Loucy (cell line): ENCODE measurements at regions not wholly inside any gene's neighbourhood (a gene's known extent, or its start where the extent isn't known, plus 50 kb on each side); places are given as distances from the start of the nearest gene placed in this dataset.

ENCODE experiments used
- H2AFZ ChIP-seq: fragments of 200-600 bp; sonication (generic); 2 replicates; pipeline ENCODE4 v1.6.0; 2016; ENCODE audit warnings: antibody characterized with exemption, mild to moderate bottlenecking, low read length, moderate library complexity
- H3F3A ChIP-seq: fragments of 200-600 bp; 2 replicates; pipeline ENCODE4 v1.6.0; 2016; ENCODE audit warnings: antibody characterized with exemption, low read depth, mild to moderate bottlenecking
- H3K27me3 ChIP-seq: fragments of 200-600 bp; sonication (generic); 2 replicates; pipeline ENCODE4 v1.6.1; 2014; ENCODE audit warnings: low read length, mild to moderate bottlenecking; ENCODE audit not compliant: insufficient read depth, poor library complexity, severe bottlenecking
- H3K36me3 ChIP-seq: fragments of 200-600 bp; sonication (generic); 2 replicates; pipeline ENCODE4 v1.6.1; 2016; ENCODE audit warnings: low read length; ENCODE audit not compliant: insufficient read depth
- H3K4me1 ChIP-seq: fragments of 200-600 bp; sonication (generic); 2 replicates; pipeline ENCODE4 v1.5.1; 2014; ENCODE audit warnings: low read length, mild to moderate bottlenecking; ENCODE audit not compliant: insufficient read depth, poor library complexity, severe bottlenecking
- H3K4me2 ChIP-seq: fragments of 200-600 bp; sonication (generic); 2 replicates; pipeline ENCODE4 v1.6.0; 2014; ENCODE audit warnings: antibody characterized with exemption, low read length, low read depth, mild to moderate bottlenecking; ENCODE audit not compliant: poor library complexity, severe bottlenecking
- H3K4me3 ChIP-seq: fragments of 200-600 bp; sonication (generic); 2 replicates; pipeline ENCODE4 v1.5.1; 2014; ENCODE audit warnings: low read length, mild to moderate bottlenecking, mixed read lengths; ENCODE audit not compliant: poor library complexity, severe bottlenecking
- H3K79me2 ChIP-seq: fragments of 200-600 bp; sonication (generic); 2 replicates; pipeline ENCODE4 v1.6.1; 2014; ENCODE audit warnings: low read length; ENCODE audit not compliant: insufficient read depth
- H3K9ac ChIP-seq: fragments of 200-600 bp; sonication (generic); 2 replicates; pipeline ENCODE4 v1.6.0; 2014; ENCODE audit warnings: mild to moderate bottlenecking, low read depth, low read length, moderate library complexity; ENCODE audit not compliant: poor library complexity, severe bottlenecking
- H3K9me2 ChIP-seq: fragments of 200-600 bp; sonication (generic); replicated peaks from 2 replicates; pipeline ENCODE4 v1.6.1; 2016; ENCODE audit warnings: low read depth, low read length, mixed read lengths
- H3K9me3 ChIP-seq: fragments of 200-600 bp; sonication (generic); 2 replicates; pipeline ENCODE4 v1.6.1; 2014; ENCODE audit warnings: mild to moderate bottlenecking, antibody characterized with exemption, low read length, low read depth; ENCODE audit not compliant: insufficient read depth
- H4K20me1 ChIP-seq: fragments of 200-600 bp; sonication (generic); 2 replicates; pipeline ENCODE4 v1.6.0; 2014; ENCODE audit warnings: antibody characterized with exemption, low read length, mild to moderate bottlenecking; ENCODE audit not compliant: insufficient read depth, poor library complexity, severe bottlenecking
- EZH2phosphoT487 ChIP-seq: fragments of 200-600 bp; IDR thresholded peaks from 2 replicates; pipeline ENCODE4 v1.6.1; 2018; ENCODE audit warnings: antibody characterized with exemption, mild to moderate bottlenecking, moderate library complexity, borderline replicate concordance
- TF ChIP-seq, protein P1 (sequence below): fragments of 200-600 bp; sonication (generic); conservative IDR thresholded peaks from 2 replicates; pipeline ENCODE4 v1.5.1; 2014; ENCODE audit warnings: mild to moderate bottlenecking, antibody characterized with exemption, low read length

DNA sequence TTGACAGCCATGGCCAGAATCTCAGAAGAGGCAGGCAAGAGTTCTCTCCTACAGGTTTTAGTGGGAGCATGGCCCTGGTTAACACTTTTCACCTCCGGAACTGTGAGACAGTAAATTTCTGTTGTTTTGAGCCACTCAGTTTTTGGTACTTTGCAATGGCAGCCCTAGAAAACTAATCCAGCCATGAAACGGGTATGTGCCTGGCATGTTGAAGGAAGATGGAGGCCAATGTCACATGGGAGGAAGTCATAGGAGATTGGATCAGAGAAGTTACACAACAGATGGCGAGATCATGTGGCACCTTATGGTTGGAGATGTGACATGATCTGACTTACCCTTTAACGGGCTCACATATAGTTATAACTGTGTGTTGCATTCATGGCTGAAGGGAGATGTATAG is 63.2 kb upstream of the EED start:
- Histone ChIP-seq H3K4me2 (no peak overlapping the region), H3K36me3 (no peaks in the 10 kb centered on the region), H3K27me3 (no peaks in the 10 kb centered on the region), H3K9me3 (no peaks in the 10 kb centered on the region), H3K79me2 (no peaks in the 10 kb centered on the region), H3K4me3 (no peak overlapping the region), H3K9ac (no peak overlapping the region), H4K20me1 (no peaks in the 10 kb centered on the region), H3F3A (no peaks in the 10 kb centered on the region), H2AFZ (no peak overlapping the region), H3K9me2 (no peaks in the 10 kb centered on the region), H3K4me1 (peaks cover 57% of the 10 kb centered on the region)
- TF ChIP-seq, protein P1, sequence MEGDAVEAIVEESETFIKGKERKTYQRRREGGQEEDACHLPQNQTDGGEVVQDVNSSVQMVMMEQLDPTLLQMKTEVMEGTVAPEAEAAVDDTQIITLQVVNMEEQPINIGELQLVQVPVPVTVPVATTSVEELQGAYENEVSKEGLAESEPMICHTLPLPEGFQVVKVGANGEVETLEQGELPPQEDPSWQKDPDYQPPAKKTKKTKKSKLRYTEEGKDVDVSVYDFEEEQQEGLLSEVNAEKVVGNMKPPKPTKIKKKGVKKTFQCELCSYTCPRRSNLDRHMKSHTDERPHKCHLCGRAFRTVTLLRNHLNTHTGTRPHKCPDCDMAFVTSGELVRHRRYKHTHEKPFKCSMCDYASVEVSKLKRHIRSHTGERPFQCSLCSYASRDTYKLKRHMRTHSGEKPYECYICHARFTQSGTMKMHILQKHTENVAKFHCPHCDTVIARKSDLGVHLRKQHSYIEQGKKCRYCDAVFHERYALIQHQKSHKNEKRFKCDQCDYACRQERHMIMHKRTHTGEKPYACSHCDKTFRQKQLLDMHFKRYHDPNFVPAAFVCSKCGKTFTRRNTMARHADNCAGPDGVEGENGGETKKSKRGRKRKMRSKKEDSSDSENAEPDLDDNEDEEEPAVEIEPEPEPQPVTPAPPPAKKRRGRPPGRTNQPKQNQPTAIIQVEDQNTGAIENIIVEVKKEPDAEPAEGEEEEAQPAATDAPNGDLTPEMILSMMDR: no peak
- TF ChIP-seq EZH2phosphoT487: no peak

GRCh38 chr11:86180851-86181250 is 63.7 kb upstream of the EED start:
- peaks cover 62% of the 10 kb centered on the region for H3K4me1 ChIP-seq
- TF ChIP-seq, protein P1: no peak
- no peak for TF ChIP-seq EZH2phosphoT487
- H3K4me3 ChIP-seq: no peak overlapping the region
- H2AFZ ChIP-seq: no peak overlapping the region
- H3K9me3 ChIP-seq: no peaks in the 10 kb centered on the region
- no peaks in the 10 kb centered on the region for H3K79me2 ChIP-seq
- no peaks in the 10 kb centered on the region for H3F3A ChIP-seq
- peak overlapping the region; percentile 17 for H3K4me2 ChIP-seq
- H4K20me1 ChIP-seq: no peaks in the 10 kb centered on the region
- H3K27me3 ChIP-seq: no peaks in the 10 kb centered on the region
- H3K9ac ChIP-seq: no peak overlapping the region
- no peaks in the 10 kb centered on the region for H3K36me3 ChIP-seq
- H3K9me2 ChIP-seq: no peaks in the 10 kb centered on the region

DNA sequence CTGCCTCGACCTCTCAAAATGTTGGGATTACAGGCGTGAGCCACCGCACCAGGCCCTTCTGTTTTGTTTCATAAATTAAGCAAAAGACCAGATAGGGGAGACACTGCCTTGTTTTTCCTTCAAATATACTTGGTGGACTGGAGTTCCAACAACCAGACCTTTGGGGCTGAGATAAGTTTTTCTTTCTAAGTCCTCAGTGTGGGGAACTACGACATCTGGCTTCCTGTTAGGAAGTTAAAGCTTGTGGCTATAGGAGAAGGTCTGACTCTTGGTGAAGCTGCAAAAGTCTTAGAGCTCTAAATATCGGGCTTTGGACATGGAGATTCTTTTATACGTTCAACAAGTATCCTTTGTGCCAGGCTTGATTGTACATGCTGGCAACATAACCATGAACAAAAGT is 64.1 kb upstream of the EED start:
- Histone ChIP-seq H3F3A (no peaks in the 10 kb centered on the region), H3K9me3 (no peaks in the 10 kb centered on the region), H3K27me3 (no peaks in the 10 kb centered on the region), H3K9ac (no peak overlapping the region), H4K20me1 (no peaks in the 10 kb centered on the region), H3K79me2 (no peaks in the 10 kb centered on the region), H2AFZ (no peak overlapping the region), H3K36me3 (no peaks in the 10 kb centered on the region), H3K9me2 (no peaks in the 10 kb centered on the region), H3K4me2 (peak overlapping the region; percentile 17), H3K4me1 (peaks cover 62% of the 10 kb centered on the region), H3K4me3 (no peak overlapping the region)
- TF ChIP-seq, protein P1: no peak
- no peak for TF ChIP-seq EZH2phosphoT487
